ENCODE measurements at regions not wholly inside any gene's neighbourhood (a gene's known extent, or its start where the extent isn't known, plus 50 kb on each side); places are given as distances from the start of the nearest gene placed in this dataset.

DNA sequence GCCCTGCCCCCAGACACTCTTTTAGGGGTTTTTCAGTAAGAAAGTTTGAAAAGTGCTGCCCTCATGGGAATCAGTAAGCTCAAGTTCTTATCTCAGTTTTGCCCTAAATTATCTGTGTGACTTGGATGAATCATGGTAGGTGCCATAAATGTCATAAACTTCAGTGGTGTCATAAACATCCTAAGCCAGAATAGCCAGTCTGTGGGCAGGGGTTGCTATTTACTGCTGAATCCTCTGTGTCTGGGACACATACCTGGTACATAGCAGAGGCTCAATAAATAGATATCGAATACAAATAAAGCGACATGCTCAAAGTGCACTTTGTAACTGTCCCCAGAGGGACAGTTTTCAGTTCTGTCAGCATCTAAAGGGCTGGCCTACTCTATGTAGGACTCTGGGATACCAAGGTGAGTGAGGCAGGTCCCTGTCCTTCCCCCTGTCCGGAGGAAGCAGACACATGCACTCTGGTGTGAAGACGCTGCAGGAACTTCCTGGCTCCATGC is 502.1 kb downstream of the RPS24 start:
- intact Hi-C loops (cut with DNase I), result no loop called here
- no peak overlapping the region for H3K27ac ChIP-seq

DNA sequence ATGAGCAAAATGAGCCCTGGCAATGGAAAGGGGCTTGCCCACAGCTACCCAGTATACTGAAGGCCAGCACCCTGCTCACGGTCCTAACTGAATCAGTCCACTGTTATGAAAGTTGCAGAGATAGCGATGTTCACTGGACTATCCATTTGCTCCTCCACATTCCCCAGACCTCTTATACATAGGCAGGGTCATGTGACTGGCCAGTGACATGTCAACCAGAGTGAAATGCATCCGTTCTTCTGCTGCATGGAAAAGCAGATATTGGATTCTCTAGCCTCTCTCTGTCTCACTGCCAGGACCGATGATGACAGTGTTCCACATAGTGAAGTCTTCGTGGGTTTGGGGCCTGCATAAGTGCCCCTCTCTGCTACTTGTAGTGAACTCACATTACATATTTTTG is 503.4 kb downstream of the RPS24 start:
- TF ChIP-seq, protein P1, sequence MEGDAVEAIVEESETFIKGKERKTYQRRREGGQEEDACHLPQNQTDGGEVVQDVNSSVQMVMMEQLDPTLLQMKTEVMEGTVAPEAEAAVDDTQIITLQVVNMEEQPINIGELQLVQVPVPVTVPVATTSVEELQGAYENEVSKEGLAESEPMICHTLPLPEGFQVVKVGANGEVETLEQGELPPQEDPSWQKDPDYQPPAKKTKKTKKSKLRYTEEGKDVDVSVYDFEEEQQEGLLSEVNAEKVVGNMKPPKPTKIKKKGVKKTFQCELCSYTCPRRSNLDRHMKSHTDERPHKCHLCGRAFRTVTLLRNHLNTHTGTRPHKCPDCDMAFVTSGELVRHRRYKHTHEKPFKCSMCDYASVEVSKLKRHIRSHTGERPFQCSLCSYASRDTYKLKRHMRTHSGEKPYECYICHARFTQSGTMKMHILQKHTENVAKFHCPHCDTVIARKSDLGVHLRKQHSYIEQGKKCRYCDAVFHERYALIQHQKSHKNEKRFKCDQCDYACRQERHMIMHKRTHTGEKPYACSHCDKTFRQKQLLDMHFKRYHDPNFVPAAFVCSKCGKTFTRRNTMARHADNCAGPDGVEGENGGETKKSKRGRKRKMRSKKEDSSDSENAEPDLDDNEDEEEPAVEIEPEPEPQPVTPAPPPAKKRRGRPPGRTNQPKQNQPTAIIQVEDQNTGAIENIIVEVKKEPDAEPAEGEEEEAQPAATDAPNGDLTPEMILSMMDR (IDR thresholded peaks at IDR 0.05), result no peak

More for the DNA sequence above, 502.1 kb downstream of the RPS24 start:
- Histone ChIP-seq H3K27me3 (no peaks in the 10 kb centered on the region), H3K4me3 (no peak overlapping the region), H3K9me3 (no peaks in the 10 kb centered on the region), H3K4me1 (no peaks in the 10 kb centered on the region), H3K36me3 (no peaks in the 10 kb centered on the region)
- TF ChIP-seq, protein P1 (IDR thresholded peaks at IDR 0.05), result no peak
- no peak for ATAC-seq
- WGBS, 2 donors, result 86 to 93% methylated on average over 4 of the region's 4 CpGs
- DNase-seq, result no peak

DNA sequence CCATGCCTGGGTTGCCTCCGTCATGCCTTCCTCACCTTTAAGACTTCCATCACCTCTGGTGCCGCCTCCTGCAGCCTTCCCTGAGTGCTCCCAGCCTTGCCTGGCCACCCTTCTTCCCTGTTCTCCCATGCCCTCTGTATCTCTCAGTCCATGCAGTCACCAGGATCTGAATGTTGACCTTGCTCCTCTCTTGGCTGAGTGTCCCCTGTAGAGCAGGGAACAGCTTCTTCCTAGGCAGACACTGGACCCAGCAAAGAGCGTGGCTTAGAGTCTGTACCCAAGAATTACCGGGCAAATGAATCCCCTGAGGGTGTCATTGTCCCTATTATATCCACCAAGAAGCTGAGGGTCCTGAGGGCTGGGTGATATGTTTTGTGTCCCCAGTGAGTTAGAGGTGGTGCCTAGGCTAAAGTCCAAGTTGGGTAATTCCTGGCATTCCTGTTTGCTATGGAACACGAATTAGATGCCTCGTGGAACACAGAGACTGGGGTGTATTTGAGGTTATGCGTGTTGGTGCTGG is 505.6 kb downstream of the RPS24 start:
- 69 to 72% methylated on average over 7 of the region's 7 CpGs for WGBS, 2 donors
- peaks cover 0 to 5% (median 0%) of the 10 kb centered on the region in 7 donors for H3K27me3 ChIP-seq
- H3K9me3 ChIP-seq, result no peaks in the 10 kb centered on the region
- no peak overlapping the region for H3K27ac ChIP-seq
- DNase-seq (no peak), ATAC-seq (no peak)
- intact Hi-C loops (cut with DNase I), result no loop called here
- no peak overlapping the region for H3K4me3 ChIP-seq
- H3K4me1 ChIP-seq, result peaks cover 0 to 32% (median 17%) of the 10 kb centered on the region in 9 donors
- no peaks in the 10 kb centered on the region for H3K36me3 ChIP-seq
- TF ChIP-seq, protein P1 (IDR thresholded peaks at IDR 0.05), result no peak

More for the DNA sequence above, 503.4 kb downstream of the RPS24 start:
- Histone ChIP-seq H3K27me3 (no peaks in the 10 kb centered on the region), H3K9me3 (no peaks in the 10 kb centered on the region), H3K27ac (no peak overlapping the region), H3K4me3 (no peak overlapping the region), H3K36me3 (no peaks in the 10 kb centered on the region), H3K4me1 (peaks cover 0 to 10% (median 8%) of the 10 kb centered on the region in 9 donors)
- intact Hi-C loops (cut with DNase I), result no loop called here
- no peak for ATAC-seq
- whole genome bisulfite sequencing, 2 donors, result 91 to 94% methylated on average over 5 of the region's 5 CpGs
- no peak for DNase-seq

DNA sequence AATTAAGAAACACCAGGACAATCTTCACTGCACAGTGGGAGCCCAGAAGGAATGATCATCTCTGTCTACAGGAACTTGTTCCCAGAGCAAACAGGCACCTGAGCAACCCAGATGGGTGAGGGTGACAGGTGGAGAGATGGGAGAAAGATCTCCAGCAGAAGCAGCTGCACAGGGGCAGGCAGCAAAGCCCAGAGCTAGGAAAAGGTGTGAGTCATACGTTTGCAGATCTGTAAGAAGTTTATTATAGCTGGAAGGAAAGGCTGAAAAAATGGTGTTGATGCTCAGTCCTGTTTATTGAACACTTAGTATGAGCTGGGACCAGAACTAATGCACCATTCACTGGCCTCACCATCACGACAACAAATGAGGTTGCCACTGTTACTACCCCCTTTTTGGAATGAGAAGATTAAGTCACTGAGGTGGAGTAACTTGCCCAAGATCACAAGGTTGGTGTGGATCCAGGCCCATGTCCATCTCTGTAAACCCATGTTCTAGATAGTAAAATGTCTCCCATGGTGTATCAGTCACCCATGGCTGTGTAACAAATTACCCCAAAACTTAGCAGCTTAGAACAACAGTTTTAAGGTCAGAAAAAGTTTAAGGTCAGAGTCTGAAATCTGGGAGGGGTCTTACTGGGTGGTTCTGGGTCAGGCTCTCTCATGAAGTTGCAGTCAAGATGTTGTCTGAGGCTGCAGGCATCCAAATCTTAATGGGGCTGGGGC is 506.9 kb downstream of the RPS24 start:
- no peaks in the 10 kb centered on the region for H3K9me3 ChIP-seq
- WGBS, 2 donors, result 87 to 94% methylated on average over 2 of the region's 2 CpGs
- intact Hi-C loops (cut with DNase I), result no loop called here

More for the DNA sequence above, 506.9 kb downstream of the RPS24 start:
- Histone ChIP-seq H3K4me1 (peaks cover 0 to 36% (median 17%) of the 10 kb centered on the region in 9 donors), H3K27me3 (peaks cover 0 to 5% (median 0%) of the 10 kb centered on the region in 7 donors), H3K36me3 (no peaks in the 10 kb centered on the region), H3K4me3 (no peak overlapping the region), H3K27ac (no peak overlapping the region)
- no peak for ATAC-seq
- no peak for DNase-seq
- TF ChIP-seq, protein P1 (IDR thresholded peaks at IDR 0.05), result no peak
